Fibroblast of lung (primary cell): ENCODE measurements at regions not wholly inside any gene's neighbourhood (a gene's known extent, or its start where the extent isn't known, plus 50 kb on each side); places are given as distances from the start of the nearest gene placed in this dataset.

Experiments
- DNase-seq, 2 donors: peaks; one replicate each; pipeline versions ENCODE4 v3.0.0 to v3.0.0-alpha.2; 2010; ENCODE audit warnings: low read depth in 2 of 2
- H2AFZ ChIP-seq: 2 replicates; pipeline ENCODE4 v1.5.1; 2012; ENCODE audit warnings: low read length, control low read depth, inconsistent platforms
- H3K27ac ChIP-seq: 2 replicates; pipeline ENCODE4 v1.5.1; 2011; ENCODE audit warnings: low read length, control low read depth; ENCODE audit not compliant: insufficient read depth
- H3K27me3 ChIP-seq: 2 replicates; pipeline ENCODE4 v1.5.1; 2011; ENCODE audit warnings: mild to moderate bottlenecking, low read length; ENCODE audit not compliant: control insufficient read depth, insufficient read depth
- H3K36me3 ChIP-seq: 2 replicates; pipeline ENCODE4 v1.5.1; 2011; ENCODE audit warnings: low read length; ENCODE audit not compliant: control insufficient read depth, insufficient read depth
- H3K4me1 ChIP-seq: 2 replicates; pipeline ENCODE4 v1.5.1; 2011; ENCODE audit warnings: low read length; ENCODE audit not compliant: control insufficient read depth, insufficient read depth; ENCODE audit errors: extremely low read depth
- H3K4me2 ChIP-seq: 2 replicates; pipeline ENCODE4 v1.5.1; 2011; ENCODE audit warnings: low read length, control low read depth; ENCODE audit not compliant: insufficient read depth; ENCODE audit errors: extremely low read depth
- H3K4me3 ChIP-seq, 4 experiments: fragments of 200-600 bp in 1 of 4; sonication (generic) in 1 of 4; replicated peaks in 1 of 4; 2 replicates each; pipeline ENCODE4 v1.5.1; 2011 to 2016; ENCODE audit warnings: low read length in 4 of 4, low read depth in 3 of 4, mild to moderate bottlenecking in 3 of 4, control low read depth in 2 of 4, inconsistent platforms in 1 of 4, mixed read lengths in 1 of 4; ENCODE audit not compliant: insufficient read depth in 1 of 4; ENCODE audit errors: control extremely low read depth in 1 of 4
- H3K79me2 ChIP-seq: 2 replicates; pipeline ENCODE4 v1.5.1; 2012; ENCODE audit warnings: mild to moderate bottlenecking, low read length, inconsistent platforms; ENCODE audit not compliant: control insufficient read depth, insufficient read depth
- H3K9ac ChIP-seq: 2 replicates; pipeline ENCODE4 v1.5.1; 2011; ENCODE audit warnings: mild to moderate bottlenecking, low read length, control low read depth; ENCODE audit not compliant: insufficient read depth
- H3K9me3 ChIP-seq: 2 replicates; pipeline ENCODE4 v1.5.1; 2012; ENCODE audit warnings: low read depth, low read length; ENCODE audit not compliant: control insufficient read depth, insufficient read depth
- H4K20me1 ChIP-seq: 2 replicates; pipeline ENCODE4 v1.5.1; 2011; ENCODE audit warnings: low read length; ENCODE audit not compliant: control insufficient read depth, insufficient read depth; ENCODE audit errors: extremely low read depth
- CTCF ChIP-seq, 2 donors: IDR thresholded peaks in 1 of 2; conservative IDR thresholded peaks in 1 of 2; 1 replicate in 1 of 2; 2 replicates in 1 of 2; pipeline ENCODE4 v1.5.1; 2011 to 2012; ENCODE audit warnings: low read length in 2 of 2, control low read depth in 1 of 2, inconsistent platforms in 1 of 2, low read depth in 1 of 2, mild to moderate bottlenecking in 1 of 2
- EZH2 ChIP-seq: IDR thresholded peaks from 2 replicates; pipeline ENCODE4 v1.5.1; 2012; ENCODE audit warnings: low read length, control low read depth, mild to moderate bottlenecking; ENCODE audit errors: missing control alignments

DNA sequence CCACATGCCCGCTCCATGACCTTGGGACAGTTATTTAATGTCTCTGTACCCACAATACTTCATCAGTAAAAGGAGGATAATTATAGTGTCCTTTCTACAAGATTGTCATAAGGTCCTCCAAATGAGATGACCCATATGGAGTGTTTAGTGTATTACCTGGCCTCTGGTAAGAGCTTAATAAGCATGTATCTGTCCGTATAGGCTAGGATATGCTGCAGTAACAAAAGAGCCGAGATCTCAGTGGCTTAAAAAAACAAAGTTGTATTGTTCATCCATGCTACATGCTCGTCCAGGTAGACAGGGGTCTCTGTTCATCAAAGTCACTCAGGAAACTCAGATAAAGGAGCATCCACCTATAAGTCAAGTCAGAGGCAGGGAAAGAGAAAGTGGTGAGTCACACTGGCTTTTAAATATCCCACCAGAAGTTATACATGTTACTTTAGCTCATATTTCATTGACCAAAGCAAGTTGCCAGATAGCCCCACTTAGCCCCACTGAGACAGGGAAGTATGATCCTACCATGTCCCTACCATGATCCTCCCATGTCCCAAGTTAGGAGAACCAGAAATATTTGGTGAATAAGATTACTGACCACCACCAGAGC, 53.0 kb upstream of the KAZN start:
- Histone ChIP-seq H2AFZ (no peak overlapping the region), H3K36me3 (no peaks in the 10 kb centered on the region), H3K9ac (no peak overlapping the region), H3K4me3 (no peak overlapping the region), H4K20me1 (no peaks in the 10 kb centered on the region), H3K9me3 (no peaks in the 10 kb centered on the region), H3K27ac (no peak overlapping the region), H3K4me2 (no peak overlapping the region), H3K4me1 (no peaks in the 10 kb centered on the region), H3K27me3 (no peaks in the 10 kb centered on the region), H3K79me2 (no peaks in the 10 kb centered on the region)
- no peak for DNase-seq
- no peak for TF ChIP-seq CTCF (conservative IDR thresholded peaks at IDR 0.05 in 1 of 2, IDR thresholded peaks at IDR 0.05 in 1 of 2; ENCODE audit: low read depth in 1 of 2, low read length in 2 of 2)
- no peak for TF ChIP-seq EZH2

GRCh38 chr1:14546416-14546815, 52.1 kb upstream of the KAZN start:
- Histone ChIP-seq H3K9me3 (no peaks in the 10 kb centered on the region), H3K4me2 (no peak overlapping the region), H3K4me1 (no peaks in the 10 kb centered on the region), H3K27ac (no peak overlapping the region), H3K27me3 (no peaks in the 10 kb centered on the region), H4K20me1 (no peaks in the 10 kb centered on the region), H3K9ac (no peak overlapping the region), H2AFZ (no peak overlapping the region), H3K36me3 (no peaks in the 10 kb centered on the region), H3K4me3 (no peak overlapping the region), H3K79me2 (no peaks in the 10 kb centered on the region)
- TF ChIP-seq EZH2 (no peak), CTCF (conservative IDR thresholded peaks at IDR 0.05 in 1 of 2, IDR thresholded peaks at IDR 0.05 in 1 of 2; ENCODE audit: low read depth in 1 of 2, low read length in 2 of 2) (no peak)
- no peak for DNase-seq
